ENCODE measurements at regions not wholly inside any gene's neighbourhood (a gene's known extent, or its start where the extent isn't known, plus 50 kb on each side); places are given as distances from the start of the nearest gene placed in this dataset.

DNA sequence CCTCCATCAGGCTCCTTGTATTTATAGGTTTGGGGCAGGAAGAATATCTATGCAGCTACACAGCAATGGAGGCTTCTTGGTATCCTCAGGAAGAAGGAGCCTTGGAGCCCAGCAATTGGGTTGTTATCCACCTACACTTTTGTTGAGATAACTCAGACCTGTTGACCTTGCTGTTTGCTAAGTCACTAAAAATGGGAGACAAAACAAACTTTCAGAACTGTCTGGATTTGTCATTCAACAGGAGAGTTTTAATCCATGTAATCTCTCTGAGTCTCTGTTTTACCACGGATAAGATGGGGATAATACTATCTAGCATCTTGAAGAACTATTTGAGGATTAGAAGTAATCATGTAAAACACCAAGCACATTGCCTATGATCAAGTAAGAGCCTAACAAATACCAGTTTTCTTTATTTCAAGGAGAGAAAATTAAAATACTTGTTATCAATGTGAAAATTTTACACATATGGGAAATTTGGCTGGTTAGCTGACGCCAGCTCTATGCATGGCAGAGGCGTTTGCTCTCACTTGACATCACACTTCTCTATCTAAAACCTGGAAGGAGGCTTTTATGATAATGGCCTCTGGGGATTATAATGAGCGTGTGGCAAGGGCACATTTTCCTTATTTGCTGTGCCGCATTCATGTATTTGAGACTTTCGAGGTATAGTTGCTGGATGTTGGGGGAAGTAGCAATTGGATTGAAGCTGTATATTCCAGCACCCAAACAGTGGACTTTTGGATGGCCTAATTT is 215.6 kb downstream of the PDCD6IP start:
- CTCF ChIA-PET: no interaction called here
- in situ Hi-C loops (cut with HindIII; ENCODE audit: low pct_unique_long_range_greater_than_20kb, low sequenced_read_pairs): no loop called here

DNA sequence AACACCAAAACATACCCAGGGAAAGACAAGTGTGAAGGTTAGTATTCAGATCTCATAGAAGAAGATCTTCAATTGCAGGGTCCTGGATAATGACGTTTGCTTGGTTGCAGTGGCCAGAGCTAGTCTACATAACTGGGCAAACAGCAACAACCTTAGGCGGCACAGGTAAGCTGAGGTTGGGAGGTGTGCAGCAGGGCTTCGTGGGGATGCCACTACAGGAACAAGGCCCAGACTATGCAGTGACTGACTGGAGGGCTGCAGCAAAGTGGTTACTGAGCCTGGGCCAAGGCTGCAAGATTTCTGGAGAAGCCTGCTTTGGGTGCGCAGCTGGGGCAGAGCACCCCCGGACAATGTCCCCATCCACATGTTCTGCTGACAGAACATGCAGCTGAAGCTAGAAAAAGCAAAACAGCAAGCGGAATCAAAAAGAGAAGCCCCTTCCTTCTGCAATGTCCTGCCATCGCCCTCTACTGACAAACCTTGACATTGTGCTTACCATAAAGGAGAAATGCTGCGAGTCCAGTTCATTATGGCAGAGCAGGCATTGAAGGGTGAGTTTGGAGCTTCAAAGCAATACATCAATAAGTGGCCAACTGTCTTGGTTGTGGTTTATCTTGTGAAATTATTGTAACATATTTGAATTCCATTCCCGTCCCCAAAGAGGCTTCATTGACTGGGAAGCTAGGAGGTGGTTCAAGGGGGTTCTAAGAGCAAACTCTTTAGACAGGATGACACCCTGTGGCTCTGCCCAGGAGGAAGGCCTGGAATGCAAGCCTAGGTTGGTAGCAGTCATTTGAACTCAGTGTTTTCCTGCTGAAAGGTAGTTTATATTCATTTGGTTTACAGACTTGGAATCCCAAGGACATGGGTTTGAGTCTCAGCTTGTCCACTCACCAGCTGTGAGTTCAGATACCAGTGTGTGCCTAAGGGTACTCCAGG is 217.0 kb downstream of the PDCD6IP start:
- no peak for ATAC-seq
- POLR2A ChIA-PET: no interaction called here
- intact Hi-C loops (cut with micrococcal nuclease; ENCODE audit: unreplicated experiment) (no loop called here), in situ Hi-C loops (cut with HindIII; ENCODE audit: low pct_unique_long_range_greater_than_20kb, low sequenced_read_pairs) (no loop called here)
- no peaks in the 10 kb centered on the region for H3K36me3 ChIP-seq (ENCODE audit: control insufficient read depth, insufficient read depth, low read length)
- TF ChIP-seq, protein P1, sequence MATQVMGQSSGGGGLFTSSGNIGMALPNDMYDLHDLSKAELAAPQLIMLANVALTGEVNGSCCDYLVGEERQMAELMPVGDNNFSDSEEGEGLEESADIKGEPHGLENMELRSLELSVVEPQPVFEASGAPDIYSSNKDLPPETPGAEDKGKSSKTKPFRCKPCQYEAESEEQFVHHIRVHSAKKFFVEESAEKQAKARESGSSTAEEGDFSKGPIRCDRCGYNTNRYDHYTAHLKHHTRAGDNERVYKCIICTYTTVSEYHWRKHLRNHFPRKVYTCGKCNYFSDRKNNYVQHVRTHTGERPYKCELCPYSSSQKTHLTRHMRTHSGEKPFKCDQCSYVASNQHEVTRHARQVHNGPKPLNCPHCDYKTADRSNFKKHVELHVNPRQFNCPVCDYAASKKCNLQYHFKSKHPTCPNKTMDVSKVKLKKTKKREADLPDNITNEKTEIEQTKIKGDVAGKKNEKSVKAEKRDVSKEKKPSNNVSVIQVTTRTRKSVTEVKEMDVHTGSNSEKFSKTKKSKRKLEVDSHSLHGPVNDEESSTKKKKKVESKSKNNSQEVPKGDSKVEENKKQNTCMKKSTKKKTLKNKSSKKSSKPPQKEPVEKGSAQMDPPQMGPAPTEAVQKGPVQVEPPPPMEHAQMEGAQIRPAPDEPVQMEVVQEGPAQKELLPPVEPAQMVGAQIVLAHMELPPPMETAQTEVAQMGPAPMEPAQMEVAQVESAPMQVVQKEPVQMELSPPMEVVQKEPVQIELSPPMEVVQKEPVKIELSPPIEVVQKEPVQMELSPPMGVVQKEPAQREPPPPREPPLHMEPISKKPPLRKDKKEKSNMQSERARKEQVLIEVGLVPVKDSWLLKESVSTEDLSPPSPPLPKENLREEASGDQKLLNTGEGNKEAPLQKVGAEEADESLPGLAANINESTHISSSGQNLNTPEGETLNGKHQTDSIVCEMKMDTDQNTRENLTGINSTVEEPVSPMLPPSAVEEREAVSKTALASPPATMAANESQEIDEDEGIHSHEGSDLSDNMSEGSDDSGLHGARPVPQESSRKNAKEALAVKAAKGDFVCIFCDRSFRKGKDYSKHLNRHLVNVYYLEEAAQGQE (IDR thresholded peaks at IDR 0.05; ENCODE audit: insufficient read depth in 1 of 2, low read depth in 2 of 2, low read length in 1 of 2): no peak
- TF ChIP-seq, protein P2, sequence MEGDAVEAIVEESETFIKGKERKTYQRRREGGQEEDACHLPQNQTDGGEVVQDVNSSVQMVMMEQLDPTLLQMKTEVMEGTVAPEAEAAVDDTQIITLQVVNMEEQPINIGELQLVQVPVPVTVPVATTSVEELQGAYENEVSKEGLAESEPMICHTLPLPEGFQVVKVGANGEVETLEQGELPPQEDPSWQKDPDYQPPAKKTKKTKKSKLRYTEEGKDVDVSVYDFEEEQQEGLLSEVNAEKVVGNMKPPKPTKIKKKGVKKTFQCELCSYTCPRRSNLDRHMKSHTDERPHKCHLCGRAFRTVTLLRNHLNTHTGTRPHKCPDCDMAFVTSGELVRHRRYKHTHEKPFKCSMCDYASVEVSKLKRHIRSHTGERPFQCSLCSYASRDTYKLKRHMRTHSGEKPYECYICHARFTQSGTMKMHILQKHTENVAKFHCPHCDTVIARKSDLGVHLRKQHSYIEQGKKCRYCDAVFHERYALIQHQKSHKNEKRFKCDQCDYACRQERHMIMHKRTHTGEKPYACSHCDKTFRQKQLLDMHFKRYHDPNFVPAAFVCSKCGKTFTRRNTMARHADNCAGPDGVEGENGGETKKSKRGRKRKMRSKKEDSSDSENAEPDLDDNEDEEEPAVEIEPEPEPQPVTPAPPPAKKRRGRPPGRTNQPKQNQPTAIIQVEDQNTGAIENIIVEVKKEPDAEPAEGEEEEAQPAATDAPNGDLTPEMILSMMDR (IDR thresholded peaks at IDR 0.05): peak; percentile 35
- H3K4me1 ChIP-seq (ENCODE audit: control insufficient read depth, insufficient read depth, low read length): peaks cover 17% of the 10 kb centered on the region
- no TSS peak for BruUV-seq (replicated peaks)
- DNase-seq (ENCODE audit: low read depth, low spot score): no peak
- H3K27me3 ChIP-seq (ENCODE audit: control insufficient read depth, insufficient read depth, low read length): no peaks in the 10 kb centered on the region
- no peaks in the 10 kb centered on the region for H3K9me3 ChIP-seq (ENCODE audit: control insufficient read depth, insufficient read depth, low read depth, low read length)
- CTCF ChIA-PET: no interaction called here
- H3K4me3 ChIP-seq (ENCODE audit: low read depth in 2 of 2, low read length in 2 of 2): no peak overlapping the region
- peak overlapping the region; percentile 3; the same call in 1 of the 2 replicates for H3K27ac ChIP-seq (ENCODE audit: low read length)

More for the DNA sequence above, 215.6 kb downstream of the PDCD6IP start:
- BruUV-seq (replicated peaks): no TSS peak
- no peak for DNase-seq (ENCODE audit: low read depth, low spot score)
- POLR2A ChIA-PET: no interaction called here
- Histone ChIP-seq H3K27me3 (ENCODE audit: control insufficient read depth, insufficient read depth, low read length) (no peaks in the 10 kb centered on the region), H3K27ac (ENCODE audit: low read length) (peak overlapping the region; percentile 51; the same call in 1 of the 2 replicates), H3K4me3 (ENCODE audit: low read depth in 2 of 2, low read length in 2 of 2) (no peak overlapping the region), H3K9me3 (ENCODE audit: control insufficient read depth, insufficient read depth, low read depth, low read length) (no peaks in the 10 kb centered on the region), H3K36me3 (ENCODE audit: control insufficient read depth, insufficient read depth, low read length) (no peaks in the 10 kb centered on the region), H3K4me1 (ENCODE audit: control insufficient read depth, insufficient read depth, low read length) (peaks cover 27% of the 10 kb centered on the region)
- intact Hi-C loops (cut with micrococcal nuclease; ENCODE audit: unreplicated experiment): no loop called here
- no peak for TF ChIP-seq POLR2AphosphoS5 (IDR thresholded peaks at IDR 0.05; ENCODE audit: low read depth, low read length)
- TF ChIP-seq, protein P2 (IDR thresholded peaks at IDR 0.05): no peak
- TF ChIP-seq TCF7L2 (IDR thresholded peaks at IDR 0.05; ENCODE audit: low read depth, low read length): no peak
- TF ChIP-seq, protein P1 (IDR thresholded peaks at IDR 0.05; ENCODE audit: insufficient read depth in 1 of 2, low read depth in 2 of 2, low read length in 1 of 2): no peak
- TF ChIP-seq SIN3A (IDR thresholded peaks at IDR 0.05; ENCODE audit: borderline replicate concordance, insufficient read depth, low read depth, low read length): no peak
- no peak for ATAC-seq
